ENCODE measurements at regions not wholly inside any gene's neighbourhood (a gene's known extent, or its start where the extent isn't known, plus 50 kb on each side); places are given as distances from the start of the nearest gene placed in this dataset.

- no peak overlapping the region for H3K4me3 ChIP-seq (IDR thresholded peaks at IDR 0.05; ENCODE audit: insufficient read depth, low read depth, low read length)
- H3K27me3 ChIP-seq (ENCODE audit: insufficient read depth, low read depth), result no peaks in the 10 kb centered on the region
- no peaks in the 10 kb centered on the region for H3K4me1 ChIP-seq (ENCODE audit: low read depth, poor library complexity, severe bottlenecking)
- H3K36me3 ChIP-seq (ENCODE audit: insufficient read depth), result no peaks in the 10 kb centered on the region
- TF ChIP-seq CTCF (conservative IDR thresholded peaks at IDR 0.05; ENCODE audit: low read depth, low read length), result no peak
- H2AFZ ChIP-seq (ENCODE audit: low read depth), result no peak overlapping the region
- no peak overlapping the region for H3K9ac ChIP-seq
- no peak overlapping the region for H3K27ac ChIP-seq
- no peaks in the 10 kb centered on the region for H3K79me2 ChIP-seq (ENCODE audit: insufficient read depth, low read depth)
- no peaks in the 10 kb centered on the region for H4K20me1 ChIP-seq (ENCODE audit: insufficient read depth)
- H3K4me2 ChIP-seq, result no peak overlapping the region
Observed at GRCh38 chr10:117601716-117602115, 59.2 kb downstream of the EMX2 start.

- no peak overlapping the region for H3K9ac ChIP-seq
- no peak for TF ChIP-seq CTCF (conservative IDR thresholded peaks at IDR 0.05; ENCODE audit: low read depth, low read length)
- no peaks in the 10 kb centered on the region for H3K79me2 ChIP-seq (ENCODE audit: insufficient read depth, low read depth)
- H3K4me1 ChIP-seq (ENCODE audit: low read depth, poor library complexity, severe bottlenecking), result no peaks in the 10 kb centered on the region
- no peak overlapping the region for H2AFZ ChIP-seq (ENCODE audit: low read depth)
- no peaks in the 10 kb centered on the region for H4K20me1 ChIP-seq (ENCODE audit: insufficient read depth)
- no peaks in the 10 kb centered on the region for H3K36me3 ChIP-seq (ENCODE audit: insufficient read depth)
- H3K4me2 ChIP-seq, result no peak overlapping the region
- H3K27ac ChIP-seq, result no peak overlapping the region
- H3K4me3 ChIP-seq (IDR thresholded peaks at IDR 0.05; ENCODE audit: insufficient read depth, low read depth, low read length), result no peak overlapping the region
- H3K27me3 ChIP-seq (ENCODE audit: insufficient read depth, low read depth), result no peaks in the 10 kb centered on the region
Observed at GRCh38 chr10:117603081-117603480, 60.5 kb downstream of the EMX2 start.

- no peak overlapping the region for H3K27ac ChIP-seq
- H3K9ac ChIP-seq, result no peak overlapping the region
- H3K36me3 ChIP-seq (ENCODE audit: insufficient read depth), result no peaks in the 10 kb centered on the region
- H3K79me2 ChIP-seq (ENCODE audit: insufficient read depth, low read depth), result no peaks in the 10 kb centered on the region
- H3K4me3 ChIP-seq (IDR thresholded peaks at IDR 0.05; ENCODE audit: insufficient read depth, low read depth, low read length), result no peak overlapping the region
- TF ChIP-seq CTCF (conservative IDR thresholded peaks at IDR 0.05; ENCODE audit: low read depth, low read length), result no peak
- no peak overlapping the region for H3K4me2 ChIP-seq
- no peaks in the 10 kb centered on the region for H4K20me1 ChIP-seq (ENCODE audit: insufficient read depth)
- no peak overlapping the region for H2AFZ ChIP-seq (ENCODE audit: low read depth)
- H3K4me1 ChIP-seq (ENCODE audit: low read depth, poor library complexity, severe bottlenecking), result no peaks in the 10 kb centered on the region
- no peaks in the 10 kb centered on the region for H3K27me3 ChIP-seq (ENCODE audit: insufficient read depth, low read depth)
Observed at GRCh38 chr10:117603726-117604125, 61.2 kb downstream of the EMX2 start.

- Histone ChIP-seq H3K27ac (no peak overlapping the region), H3K4me2 (no peak overlapping the region), H4K20me1 (ENCODE audit: insufficient read depth) (no peaks in the 10 kb centered on the region), H3K4me1 (ENCODE audit: low read depth, poor library complexity, severe bottlenecking) (no peaks in the 10 kb centered on the region), H3K4me3 (IDR thresholded peaks at IDR 0.05; ENCODE audit: insufficient read depth, low read depth, low read length) (no peak overlapping the region), H3K79me2 (ENCODE audit: insufficient read depth, low read depth) (no peaks in the 10 kb centered on the region), H3K9ac (no peak overlapping the region), H3K27me3 (ENCODE audit: insufficient read depth, low read depth) (no peaks in the 10 kb centered on the region), H2AFZ (ENCODE audit: low read depth) (no peak overlapping the region), H3K36me3 (ENCODE audit: insufficient read depth) (no peaks in the 10 kb centered on the region)
- no peak for TF ChIP-seq CTCF (conservative IDR thresholded peaks at IDR 0.05; ENCODE audit: low read depth, low read length)
Observed at GRCh38 chr10:117609095-117609795, 66.7 kb downstream of the EMX2 start.

Measured in KMS-11 (cell line).